Stimulated activated CD4-positive, alpha-beta T cell treated with anti-CD3 and anti-CD28 coated beads, Interleukin-1b, Interleukin-23, amount 100 ng/mL, for 1 hour (primary cell): ENCODE measurements at regions not wholly inside any gene's neighbourhood (a gene's known extent, or its start where the extent isn't known, plus 50 kb on each side); places are given as distances from the start of the nearest gene placed in this dataset.
"Not testable (repeated sequence)": the region's sequence is repeated elsewhere in the genome, so short reads cannot be mapped to it uniquely, and the experiment has no call there.

Source experiments
- DNase-seq, 2 donors: peaks; one replicate each; pipeline ENCODE4 v3.0.0-alpha.2; 2020; ENCODE audit warnings: low read depth in 2 of 2

DNA sequence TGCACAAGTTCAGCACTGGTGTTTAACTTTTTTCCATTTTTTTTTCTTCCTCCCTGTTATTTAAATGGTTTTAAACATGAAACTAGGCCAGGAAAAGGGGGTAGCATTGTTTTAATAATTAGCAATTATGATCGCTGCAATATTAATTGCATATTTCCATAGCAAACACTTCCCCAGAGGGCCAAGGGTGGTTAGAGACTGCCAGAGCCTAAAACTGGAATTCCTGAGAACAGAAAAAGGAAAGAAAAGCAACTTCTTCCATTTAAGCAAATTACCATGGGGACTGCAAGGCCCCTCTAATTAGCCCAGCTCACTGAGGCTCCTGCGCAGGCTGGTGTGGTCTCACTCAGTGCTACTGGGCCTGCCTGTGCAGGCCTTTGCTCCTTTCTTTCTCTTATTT is 201.5 kb downstream of the SMAD2 start:
- DNase-seq = no peak

DNA sequence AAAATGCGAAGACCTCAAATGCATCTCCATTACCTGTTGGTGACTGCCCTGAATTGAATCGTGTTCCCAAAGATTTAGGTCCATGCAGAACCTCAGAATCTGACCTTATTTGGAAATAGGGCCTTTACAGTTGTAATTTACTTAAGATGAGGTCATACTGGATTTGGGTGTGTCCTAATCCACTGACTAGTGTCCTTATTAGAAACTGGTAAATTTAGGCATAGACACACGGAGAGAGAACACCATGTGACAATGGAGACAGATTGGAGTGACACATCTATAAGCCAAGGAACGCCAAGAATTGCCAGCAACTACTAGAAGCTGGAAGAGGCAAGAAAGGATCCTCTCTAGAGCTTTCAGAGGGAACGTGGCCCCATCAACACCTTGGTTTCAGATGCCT is 203.1 kb downstream of the SMAD2 start:
- DNase-seq = no peak

GRCh38 chr18:47726550-47726949 is 203.9 kb downstream of the SMAD2 start:
- DNase-seq = no peak

- DNase-seq = no peak
Observed at GRCh38 chr18:47725656-47726055, 204.8 kb downstream of the SMAD2 start.

DNA sequence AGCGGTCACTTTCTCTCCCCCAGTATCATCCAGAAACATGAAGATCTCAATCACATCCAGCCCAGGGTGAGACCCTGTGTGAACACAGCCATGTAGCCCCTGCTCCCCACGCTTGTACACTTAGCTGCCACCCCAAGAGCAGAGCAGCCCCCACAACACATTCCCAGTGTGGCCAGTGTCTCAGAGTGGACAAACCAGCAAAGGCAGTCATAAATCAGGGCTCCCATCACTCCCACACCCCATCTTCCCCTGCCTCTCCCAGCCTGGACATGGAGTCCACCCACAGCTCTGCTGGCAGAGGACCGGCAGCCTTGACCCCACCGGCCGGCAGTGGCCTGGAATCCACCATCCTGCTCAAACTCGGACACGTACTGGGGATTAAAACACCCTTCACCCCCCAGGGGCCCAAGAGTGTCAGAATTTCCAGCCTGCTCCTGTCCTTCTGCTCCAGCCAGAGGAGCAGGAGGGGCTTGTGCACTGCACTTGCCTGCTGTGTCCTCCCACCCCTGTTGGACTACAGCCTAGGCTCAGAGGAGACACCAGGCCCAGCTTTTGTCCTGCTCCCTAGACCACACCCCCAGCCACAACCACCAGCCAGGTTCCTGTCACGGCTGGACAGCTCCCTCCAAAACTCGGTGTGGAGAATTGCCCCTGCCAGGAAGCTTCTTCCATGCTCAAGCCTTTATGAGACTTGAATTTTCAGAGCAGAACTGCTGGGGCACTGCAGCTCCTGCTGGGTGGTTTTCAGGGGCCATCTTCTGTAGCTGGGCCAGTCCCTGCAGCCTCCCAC is 206.1 kb downstream of the SMAD2 start:
- no peak for DNase-seq

GRCh38 chr18:47721876-47722275 is 208.6 kb downstream of the SMAD2 start:
- no peak for DNase-seq

DNA sequence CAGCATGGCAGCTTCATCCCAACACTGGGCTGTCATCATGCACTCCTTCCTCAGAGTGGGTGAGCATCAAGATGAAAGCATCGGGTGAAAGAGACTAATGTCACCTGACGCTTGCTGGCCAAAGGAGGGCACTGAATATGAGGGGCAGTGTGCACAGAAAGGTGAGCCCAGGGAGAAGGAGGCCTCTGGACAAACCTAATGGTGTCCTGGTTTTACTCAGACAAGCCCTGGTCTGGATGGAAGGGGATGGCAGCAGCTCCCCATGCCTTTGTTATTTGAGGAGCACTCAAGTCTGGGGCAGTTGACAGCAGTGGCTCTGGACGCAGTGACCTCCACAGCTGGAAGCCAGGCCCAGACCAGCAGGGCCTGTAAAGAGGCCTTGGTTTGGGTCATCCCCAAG is 209.7 kb downstream of the SMAD2 start:
- no peak for DNase-seq

- DNase-seq = no peak
Observed at GRCh38 chr18:47719096-47719780, 211.2 kb downstream of the SMAD2 start.

GRCh38 chr18:47718646-47719045 is 211.8 kb downstream of the SMAD2 start:
- DNase-seq = no peak

DNA sequence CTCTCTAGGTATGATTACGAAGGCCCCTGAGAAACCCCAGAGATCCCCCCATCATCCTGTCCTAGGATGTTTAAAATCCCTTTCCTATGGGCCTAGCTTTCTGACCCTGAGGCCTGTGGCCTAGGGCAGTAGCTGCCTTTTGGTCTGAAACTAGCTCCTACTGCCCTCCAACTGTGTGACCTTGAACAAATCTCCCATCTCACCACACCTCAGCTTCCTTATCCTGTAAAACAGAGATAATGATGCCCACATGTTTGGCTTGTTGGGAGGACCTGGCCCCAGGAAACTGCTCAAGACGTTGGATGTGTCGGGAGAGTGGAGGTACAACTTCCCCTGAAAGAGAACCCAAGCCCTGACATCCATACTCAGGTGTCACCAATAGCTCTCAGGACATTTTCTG is 213.2 kb downstream of the SMAD2 start:
- no peak for DNase-seq

- DNase-seq = no peak
Observed at GRCh38 chr18:47716632-47717185, 213.8 kb downstream of the SMAD2 start.

DNA sequence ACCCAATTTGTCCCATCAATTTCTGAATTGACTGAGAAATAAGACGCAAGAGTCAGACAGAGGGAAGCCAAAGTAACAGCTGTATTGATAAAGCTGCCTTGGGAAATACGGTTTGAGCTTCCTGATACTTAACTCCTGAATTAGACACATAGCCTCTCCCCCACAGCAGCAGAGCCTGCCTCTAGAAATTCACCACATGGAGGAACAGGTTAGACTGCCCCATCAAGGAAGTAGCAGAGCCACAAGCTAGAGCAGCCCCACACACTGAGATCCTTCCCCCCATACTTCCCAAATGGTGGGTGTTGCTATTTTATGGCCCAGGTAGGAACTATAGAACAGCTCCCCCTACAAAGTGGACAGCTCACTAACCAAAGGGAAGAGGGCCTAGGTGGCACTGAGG is 220.0 kb downstream of the SMAD2 start:
- no peak for DNase-seq

GRCh38 chr18:47709556-47709955 is 220.9 kb downstream of the SMAD2 start:
- DNase-seq = no peak

DNA sequence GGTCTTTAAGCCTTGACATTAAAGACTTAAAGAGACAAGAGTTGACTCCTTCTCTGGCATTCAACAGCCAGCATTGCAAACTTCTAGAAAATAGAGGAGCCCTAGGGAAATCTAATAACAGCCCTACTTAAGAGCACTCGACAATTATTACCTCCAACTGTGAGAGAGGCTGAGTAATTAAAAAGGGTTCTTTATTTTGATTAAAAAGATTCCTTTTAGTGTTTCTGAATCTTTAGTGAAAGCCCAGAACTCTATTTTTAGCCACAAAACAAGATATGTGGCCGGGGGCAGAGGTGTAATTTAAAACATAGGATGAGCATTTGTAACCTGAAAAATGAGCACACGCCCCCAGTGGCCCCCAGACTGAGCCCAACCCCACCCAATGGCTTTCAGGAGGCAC is 222.3 kb downstream of the SMAD2 start:
- no peak for DNase-seq

GRCh38 chr18:47701134-47701533 is 229.3 kb downstream of the SMAD2 start:
- no peak for DNase-seq

DNA sequence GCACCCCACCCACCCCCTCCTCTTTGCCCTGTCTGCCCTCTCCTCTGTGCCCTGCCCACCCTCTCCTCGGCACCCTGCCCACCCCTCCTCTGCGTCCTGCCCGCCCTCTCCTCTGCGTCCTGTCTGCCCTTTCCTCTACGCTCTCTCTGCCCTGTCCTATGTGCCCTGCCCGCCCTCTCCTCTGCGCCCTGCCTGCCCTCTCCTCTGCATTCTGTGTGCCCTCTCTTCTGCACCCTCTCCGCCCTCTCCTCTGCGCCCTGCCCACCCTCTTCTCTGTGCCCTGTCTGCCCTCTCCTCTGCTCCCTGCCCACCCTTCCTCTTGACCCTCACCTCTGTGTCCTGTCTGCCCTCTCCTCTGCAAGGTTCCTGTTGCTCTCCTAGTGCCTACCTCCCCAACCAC is 233.6 kb downstream of the SMAD2 start:
- no peak for DNase-seq

DNA sequence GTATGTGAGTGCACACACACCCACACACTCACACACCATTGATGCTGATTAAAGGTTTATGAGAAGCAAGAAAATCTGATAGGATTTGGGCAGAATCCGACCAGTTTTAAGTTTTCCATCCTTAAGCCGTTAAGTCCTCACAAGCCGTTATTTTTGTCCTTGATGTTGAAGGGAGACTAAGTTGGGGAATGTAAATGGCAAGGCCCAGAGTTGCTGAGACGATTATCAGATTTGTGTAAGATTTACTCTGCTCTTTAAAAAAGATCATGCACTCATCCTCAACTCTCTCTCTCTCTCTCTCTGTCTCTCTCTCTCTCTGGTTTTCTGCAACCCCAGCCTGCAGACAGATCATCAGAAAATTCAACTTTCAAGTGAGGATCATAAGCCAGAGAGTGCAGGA is 238.8 kb downstream of the SMAD2 start:
- no peak for DNase-seq

- DNase-seq = not testable (repeated sequence)
Observed at GRCh38 chr18:47690778-47691177, 239.7 kb downstream of the SMAD2 start.

DNA sequence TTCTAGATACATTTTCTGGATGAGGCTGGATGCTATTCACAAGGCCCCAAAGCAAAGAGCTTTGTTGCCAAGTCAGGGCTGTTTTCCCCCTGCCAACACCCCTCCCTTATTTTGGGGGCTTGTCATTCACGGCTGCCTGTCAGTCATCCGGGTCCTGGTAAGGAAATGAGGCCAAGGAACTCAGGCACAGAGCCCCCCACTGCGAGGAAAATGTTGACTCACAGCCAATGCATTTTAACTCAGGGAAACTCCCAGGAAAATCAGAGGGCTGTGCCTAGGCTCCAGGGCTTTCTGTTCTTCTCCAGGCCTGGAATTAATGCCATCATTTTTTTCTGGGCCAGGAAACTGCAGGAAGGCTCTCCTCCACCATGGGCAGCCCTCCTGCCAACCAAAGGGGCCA is 241.1 kb downstream of the SMAD2 start:
- DNase-seq = no peak

- DNase-seq = no peak
Observed at GRCh38 chr18:47686806-47687205, 243.7 kb downstream of the SMAD2 start.

DNA sequence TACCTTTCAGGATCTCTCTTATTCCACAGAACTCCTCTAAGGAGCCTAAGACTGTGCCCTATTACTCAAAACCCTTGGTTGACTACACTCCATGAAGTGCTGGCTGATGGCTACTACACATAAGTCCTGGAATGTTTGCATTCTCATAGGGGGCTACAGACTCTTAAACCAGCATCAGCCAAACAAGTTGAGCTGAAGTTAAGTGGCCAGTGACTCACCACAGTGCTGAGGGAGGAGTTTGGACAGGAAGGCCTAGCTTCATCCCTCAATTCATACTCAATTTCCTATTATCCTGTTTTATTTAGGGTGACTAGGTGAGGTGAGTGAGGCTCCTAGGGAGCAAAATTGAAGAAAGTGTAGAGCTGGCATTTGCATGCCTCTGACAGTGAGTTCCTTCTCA is 246.7 kb downstream of the SMAD2 start:
- DNase-seq = no peak

DNA sequence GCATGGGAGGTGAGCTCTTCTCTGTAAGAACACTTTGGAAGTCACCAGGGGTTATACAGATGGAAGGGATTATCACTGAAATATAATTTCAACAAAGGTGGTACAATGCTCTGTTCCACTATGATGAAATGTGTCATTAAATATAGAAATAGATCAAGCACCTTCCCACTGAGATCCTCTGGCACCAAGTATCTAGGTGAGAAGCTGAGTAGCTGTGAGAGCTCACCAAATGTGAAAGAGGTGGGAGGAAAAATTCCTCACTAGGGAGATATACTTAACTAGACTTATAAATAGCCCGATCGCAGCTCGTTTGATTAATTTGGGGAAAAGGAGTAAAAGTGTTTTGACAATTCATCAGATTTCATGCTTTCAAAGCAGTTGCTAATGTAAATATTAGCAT is 247.6 kb downstream of the SMAD2 start:
- no peak for DNase-seq

DNA sequence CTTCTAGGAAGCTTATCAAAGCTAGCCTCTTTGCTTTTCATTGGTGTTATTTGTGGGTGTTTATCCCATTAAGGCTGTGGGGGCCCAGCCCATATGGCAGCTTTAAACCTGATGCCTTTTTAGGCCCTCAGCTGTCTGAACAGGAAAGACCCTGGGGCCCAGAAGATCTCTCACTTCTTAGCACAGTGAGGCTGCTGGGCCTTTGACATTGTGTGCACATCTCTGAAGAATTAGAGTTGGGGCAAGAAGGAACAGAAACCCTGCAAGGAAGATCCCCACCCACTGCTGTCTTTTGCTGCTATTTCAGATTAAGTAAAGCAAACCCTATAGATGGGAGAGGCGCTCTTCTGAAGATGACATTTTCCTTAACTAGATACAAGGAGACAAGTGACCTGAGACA is 250.0 kb downstream of the SMAD2 start:
- DNase-seq = no peak
